Heart left ventricle (tissue), 13 donors: ENCODE measurements at regions not wholly inside any gene's neighbourhood (a gene's known extent, or its start where the extent isn't known, plus 50 kb on each side); places are given as distances from the start of the nearest gene placed in this dataset.

Source experiments
- POLR2A ChIP-seq, 2 donors: fragments of 450-650 bp; IDR thresholded peaks; one replicate each; pipeline ENCODE4 v1.6.1; 2017; ENCODE audit warnings: antibody characterized with exemption in 2 of 2, mild to moderate bottlenecking in 2 of 2, moderate library complexity in 2 of 2
- TF ChIP-seq, protein P1 (sequence below), 12 donors: fragments of 200-600 bp; sonication (generic) in 4 of 12; IDR thresholded peaks; one replicate each; pipeline versions ENCODE4 v1.5.0 to v1.8.0; 2018 to 2022; ENCODE audit warnings: antibody characterized with exemption in 12 of 12, mild to moderate bottlenecking in 5 of 12
- donor health status: ischemic (EF 13 %, LVEDD 7.1; RV severe dilation, severe dysfunction).
- donor health status: DM: no; HTN: yes; CAD: no.
- donor health status: DM: no; HTN: no; CAD: no.
- donor health status: ischemic (EF 25% LVEDD 6.9; RV normal size, moderate dysfunction).
- donor health status: ischemic (EF 25% LVEDD 5.7; RV mildly dilated, moderate dysfunction).
- donor health status: ischemic (EF 35%, LVEDD 5.7; RV mildly dilated, moderate dysfunction).
- donor health status: nonischemic (EF 11% LVEDD 7.7; RV severe dilation, severe dysfunction).
- donor health status: DM: yes; HTN: yes; CAD: no.
- donor health status: PGD.
- donor health status: ischemic (EF 29% LVEDD 5.4; RV normal size, mild dysfunction).
- donor health status: nonischemic (EF 23%, LVEDD 6.1; RV moderate dilation, normal function).

DNA sequence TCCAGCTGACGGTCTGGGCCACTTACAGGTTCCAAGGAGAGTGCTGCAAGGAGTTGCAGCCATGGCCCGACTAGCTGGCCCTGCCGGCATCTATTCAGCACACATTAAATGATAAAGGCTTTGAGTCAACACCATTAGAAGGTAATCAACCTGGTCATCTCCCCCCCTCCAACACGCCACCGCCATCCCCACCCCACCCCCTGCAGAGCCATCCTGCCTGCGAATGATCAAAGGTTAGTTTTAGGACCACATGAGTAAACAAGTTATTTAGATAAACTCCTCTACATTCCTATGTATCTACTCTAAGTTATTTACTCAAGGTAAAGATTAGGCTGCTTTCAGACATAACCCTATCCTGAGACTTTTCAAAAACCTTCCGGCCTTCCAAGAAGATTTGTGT is 349.3 kb upstream of the SLC39A10 start:
- TF ChIP-seq, protein P1, sequence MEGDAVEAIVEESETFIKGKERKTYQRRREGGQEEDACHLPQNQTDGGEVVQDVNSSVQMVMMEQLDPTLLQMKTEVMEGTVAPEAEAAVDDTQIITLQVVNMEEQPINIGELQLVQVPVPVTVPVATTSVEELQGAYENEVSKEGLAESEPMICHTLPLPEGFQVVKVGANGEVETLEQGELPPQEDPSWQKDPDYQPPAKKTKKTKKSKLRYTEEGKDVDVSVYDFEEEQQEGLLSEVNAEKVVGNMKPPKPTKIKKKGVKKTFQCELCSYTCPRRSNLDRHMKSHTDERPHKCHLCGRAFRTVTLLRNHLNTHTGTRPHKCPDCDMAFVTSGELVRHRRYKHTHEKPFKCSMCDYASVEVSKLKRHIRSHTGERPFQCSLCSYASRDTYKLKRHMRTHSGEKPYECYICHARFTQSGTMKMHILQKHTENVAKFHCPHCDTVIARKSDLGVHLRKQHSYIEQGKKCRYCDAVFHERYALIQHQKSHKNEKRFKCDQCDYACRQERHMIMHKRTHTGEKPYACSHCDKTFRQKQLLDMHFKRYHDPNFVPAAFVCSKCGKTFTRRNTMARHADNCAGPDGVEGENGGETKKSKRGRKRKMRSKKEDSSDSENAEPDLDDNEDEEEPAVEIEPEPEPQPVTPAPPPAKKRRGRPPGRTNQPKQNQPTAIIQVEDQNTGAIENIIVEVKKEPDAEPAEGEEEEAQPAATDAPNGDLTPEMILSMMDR (IDR thresholded peaks at IDR 0.05), result no peak
- no peak for TF ChIP-seq POLR2A (IDR thresholded peaks at IDR 0.05)
